ENCODE measurements at regions not wholly inside any gene's neighbourhood (a gene's known extent, or its start where the extent isn't known, plus 50 kb on each side); places are given as distances from the start of the nearest gene placed in this dataset.
"Not testable (repeated sequence)": the region's sequence is repeated elsewhere in the genome, so short reads cannot be mapped to it uniquely, and the experiment has no call there.

GRCh38 chr11:71712350-71712749 lies 120.7 kb upstream of the DEFB108B start:
- H3K27ac ChIP-seq = not testable (repeated sequence)

DNA sequence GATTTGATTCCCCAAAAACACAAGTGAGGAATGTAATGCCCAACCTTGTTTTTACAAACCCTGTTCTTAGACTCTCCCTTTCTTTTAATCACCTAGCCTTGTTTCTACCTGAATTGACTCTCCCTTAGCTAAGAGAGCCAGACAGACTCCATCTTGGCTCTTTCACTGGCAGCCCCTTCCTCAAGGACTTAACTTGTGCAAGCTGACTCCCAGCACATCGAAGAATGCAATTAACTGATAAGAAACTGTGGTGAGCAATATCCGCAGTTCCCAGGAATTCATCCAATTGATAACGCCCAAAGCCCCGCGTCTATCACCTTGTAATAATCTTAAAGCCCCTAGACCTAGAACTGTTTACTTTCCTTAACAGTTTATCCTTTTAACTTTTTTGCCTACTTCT lies 120.2 kb upstream of the DEFB108B start:
- H3K27ac ChIP-seq = not testable (repeated sequence)

GRCh38 chr11:71714510-71714909 lies 118.5 kb upstream of the DEFB108B start:
- H3K27ac ChIP-seq = not testable (repeated sequence)

DNA sequence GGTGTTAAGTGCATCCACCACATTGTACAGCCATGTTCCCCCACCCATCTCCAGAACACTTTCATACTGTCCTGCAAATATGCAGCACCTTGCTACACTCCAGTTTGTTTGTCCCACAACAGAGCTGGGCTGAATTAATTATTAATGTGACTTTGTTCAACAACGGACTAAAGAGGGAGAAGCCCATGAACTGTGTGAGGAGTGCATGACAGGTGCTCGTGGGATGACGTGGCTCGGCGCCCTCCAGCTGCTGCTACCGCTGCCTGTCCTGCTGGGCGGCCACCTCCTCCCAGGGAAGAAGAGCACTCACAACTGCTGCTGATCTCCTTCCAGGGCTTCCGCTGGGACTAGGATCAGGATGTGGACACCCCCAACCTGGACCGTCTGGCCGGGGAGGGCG lies 111.2 kb upstream of the DEFB108B start:
- not testable (repeated sequence) for H3K27ac ChIP-seq

GRCh38 chr11:71723991-71724390 lies 109.0 kb upstream of the DEFB108B start:
- H3K27ac ChIP-seq = not testable (repeated sequence)

GRCh38 chr11:71730748-71731147 lies 102.3 kb upstream of the DEFB108B start:
- H3K27ac ChIP-seq = not testable (repeated sequence)

DNA sequence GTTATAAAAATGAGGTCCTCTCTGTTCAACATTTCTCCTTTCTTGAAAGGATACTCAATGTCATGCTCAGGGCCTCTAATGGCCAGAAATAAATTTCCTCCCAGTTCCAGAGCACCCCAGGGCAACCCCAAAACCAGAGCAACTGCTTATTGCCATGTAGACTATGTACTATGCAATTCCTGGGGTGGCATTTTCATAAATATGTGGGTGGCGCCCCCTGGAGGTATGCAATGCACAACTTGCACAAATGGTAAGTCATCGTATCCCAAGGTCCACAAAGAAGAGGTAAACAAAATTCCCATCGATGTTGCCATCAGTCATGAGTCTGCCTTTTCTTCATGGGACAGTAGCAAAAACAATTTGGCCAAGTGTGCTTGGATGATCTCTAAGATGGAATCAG lies 98.6 kb upstream of the DEFB108B start:
- not testable (repeated sequence) for H3K27ac ChIP-seq
- TF ChIP-seq, protein P1, sequence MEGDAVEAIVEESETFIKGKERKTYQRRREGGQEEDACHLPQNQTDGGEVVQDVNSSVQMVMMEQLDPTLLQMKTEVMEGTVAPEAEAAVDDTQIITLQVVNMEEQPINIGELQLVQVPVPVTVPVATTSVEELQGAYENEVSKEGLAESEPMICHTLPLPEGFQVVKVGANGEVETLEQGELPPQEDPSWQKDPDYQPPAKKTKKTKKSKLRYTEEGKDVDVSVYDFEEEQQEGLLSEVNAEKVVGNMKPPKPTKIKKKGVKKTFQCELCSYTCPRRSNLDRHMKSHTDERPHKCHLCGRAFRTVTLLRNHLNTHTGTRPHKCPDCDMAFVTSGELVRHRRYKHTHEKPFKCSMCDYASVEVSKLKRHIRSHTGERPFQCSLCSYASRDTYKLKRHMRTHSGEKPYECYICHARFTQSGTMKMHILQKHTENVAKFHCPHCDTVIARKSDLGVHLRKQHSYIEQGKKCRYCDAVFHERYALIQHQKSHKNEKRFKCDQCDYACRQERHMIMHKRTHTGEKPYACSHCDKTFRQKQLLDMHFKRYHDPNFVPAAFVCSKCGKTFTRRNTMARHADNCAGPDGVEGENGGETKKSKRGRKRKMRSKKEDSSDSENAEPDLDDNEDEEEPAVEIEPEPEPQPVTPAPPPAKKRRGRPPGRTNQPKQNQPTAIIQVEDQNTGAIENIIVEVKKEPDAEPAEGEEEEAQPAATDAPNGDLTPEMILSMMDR (IDR thresholded peaks at IDR 0.05) = peak; percentile 11; the same call in 1 of the 2 replicates

DNA sequence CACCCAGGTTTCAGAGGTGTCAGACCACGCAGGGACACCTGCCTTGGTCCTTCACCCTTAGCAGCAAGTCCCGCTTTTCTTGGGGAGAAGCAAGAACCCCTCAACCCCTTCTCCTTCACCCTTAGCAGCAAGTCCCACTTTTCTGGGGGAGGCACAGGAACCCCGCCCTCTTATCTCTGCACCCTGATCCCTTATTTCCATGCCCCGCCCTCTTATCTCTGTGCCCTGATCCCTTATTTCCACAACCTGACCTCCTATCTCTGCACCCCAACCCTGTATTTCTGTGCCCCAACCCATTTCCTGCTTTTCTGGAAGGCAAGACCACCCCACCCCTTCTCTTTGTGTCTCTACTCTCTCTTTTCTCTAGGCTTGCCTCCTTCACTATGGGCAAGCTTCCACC lies 94.7 kb upstream of the DEFB108B start:
- H3K27ac ChIP-seq = not testable (repeated sequence)

GRCh38 chr11:71743385-71743784 lies 89.6 kb upstream of the DEFB108B start:
- H3K27ac ChIP-seq = not testable (repeated sequence)

- peak overlapping the region; percentile 52 for H3K27ac ChIP-seq
Measured at GRCh38 chr11:71745656-71746055, 87.3 kb upstream of the DEFB108B start.

GRCh38 chr11:71746263-71746662 lies 86.7 kb upstream of the DEFB108B start:
- peak overlapping the region; percentile 52 for H3K27ac ChIP-seq
- TF ChIP-seq, protein P1 (IDR thresholded peaks at IDR 0.05) = peak; percentile 69

GRCh38 chr11:71748965-71749620 lies 83.9 kb upstream of the DEFB108B start:
- not testable (repeated sequence) for H3K27ac ChIP-seq
- TF ChIP-seq, protein P1 (IDR thresholded peaks at IDR 0.05) = peak; percentile 18

DNA sequence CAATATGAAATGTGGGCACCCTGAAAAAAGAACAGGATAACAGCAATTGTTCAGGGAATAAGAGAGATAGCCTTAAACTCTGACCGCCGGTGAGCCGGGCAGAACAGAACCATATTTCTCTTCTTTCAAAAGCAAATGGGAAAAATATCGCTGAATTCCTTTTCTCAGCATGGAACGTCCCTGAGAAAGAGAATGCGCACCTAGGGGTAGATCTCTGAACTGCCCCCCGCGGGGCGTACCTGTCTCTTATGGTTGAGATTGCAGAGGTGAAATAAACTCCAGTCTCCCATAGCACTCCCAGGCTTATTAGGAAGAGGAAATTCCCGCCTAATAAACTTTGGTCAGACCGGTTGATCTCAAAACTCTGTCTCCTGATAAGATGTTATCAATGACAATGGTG lies 82.1 kb upstream of the DEFB108B start:
- not testable (repeated sequence) for H3K27ac ChIP-seq

DNA sequence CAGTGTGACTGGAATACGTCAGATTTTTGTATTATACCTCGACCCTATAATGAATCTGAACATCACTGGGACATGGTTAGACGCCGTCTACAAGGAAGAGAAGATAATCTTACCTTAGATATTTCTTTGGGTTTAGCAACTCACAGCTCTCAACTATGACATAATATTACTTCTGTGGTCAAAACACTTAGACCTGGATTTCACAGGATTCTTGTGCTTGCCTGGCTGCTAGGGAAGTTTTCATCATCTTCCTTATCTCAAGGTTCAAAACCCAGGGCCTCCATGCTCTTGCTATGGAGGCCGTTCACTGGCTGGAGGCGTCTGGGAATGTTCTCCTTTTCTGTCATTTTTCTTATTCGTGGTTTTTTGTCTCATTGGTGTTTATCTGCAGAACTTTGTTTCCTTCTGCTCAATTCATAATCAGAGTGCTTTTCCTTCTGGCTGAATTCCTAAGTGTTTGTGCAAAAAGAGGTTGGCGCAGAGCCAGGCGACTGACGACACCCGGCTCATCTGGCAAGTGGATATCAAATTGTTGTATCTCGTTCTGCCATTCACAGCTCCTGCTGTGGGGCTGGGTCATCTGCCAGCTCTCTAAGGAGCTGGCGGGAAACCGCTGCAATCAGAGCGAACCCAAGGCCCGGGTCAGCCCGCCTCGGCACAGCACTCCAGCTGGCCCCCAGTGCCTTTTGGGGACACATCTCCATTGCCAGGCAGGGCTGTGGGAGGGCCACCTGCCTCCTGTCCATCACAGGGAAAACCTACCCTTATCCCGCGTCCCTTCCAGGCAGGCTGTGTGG lies 68.1 kb upstream of the DEFB108B start:
- H3K27ac ChIP-seq = not testable (repeated sequence)

DNA sequence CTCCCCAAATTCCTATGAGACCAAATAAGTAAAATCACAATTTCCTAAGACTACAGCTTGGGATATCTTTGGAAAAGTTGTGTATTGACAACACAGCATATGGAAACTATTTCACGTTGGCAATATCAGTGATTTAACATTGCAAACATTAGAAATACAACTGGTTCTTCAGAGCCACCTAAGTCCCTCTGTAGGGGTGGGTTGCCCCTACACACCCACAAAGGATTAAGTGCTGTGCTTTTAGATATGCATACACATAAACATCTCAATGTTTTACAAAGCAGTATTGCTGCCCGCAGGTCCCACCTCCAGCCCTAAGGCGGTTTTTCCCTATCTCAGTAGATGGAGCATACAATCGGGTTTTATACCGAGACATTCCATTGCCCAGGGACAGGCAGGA lies 66.0 kb upstream of the DEFB108B start:
- not testable (repeated sequence) for H3K27ac ChIP-seq

DNA sequence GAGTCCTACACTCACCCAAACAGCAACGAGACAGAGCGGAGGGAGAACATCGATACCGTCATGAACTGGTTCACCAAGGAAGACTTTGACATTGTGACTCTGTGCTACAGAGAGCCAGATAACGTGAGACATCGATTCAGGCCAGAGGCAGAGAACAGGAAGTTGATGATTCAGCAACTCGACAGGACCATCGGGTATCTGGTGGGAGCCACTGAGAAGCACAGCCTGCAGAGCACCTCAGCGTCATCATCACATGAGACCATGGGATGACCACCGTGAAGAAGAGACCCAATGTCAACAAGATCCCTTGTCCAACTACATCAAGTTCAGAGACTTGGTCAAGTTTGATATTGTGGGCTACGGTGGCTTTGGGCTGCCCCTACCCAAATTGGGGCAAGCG lies 60.8 kb upstream of the DEFB108B start:
- not testable (repeated sequence) for H3K27ac ChIP-seq
